H9 (cell line): ENCODE measurements at regions not wholly inside any gene's neighbourhood (a gene's known extent, or its start where the extent isn't known, plus 50 kb on each side); places are given as distances from the start of the nearest gene placed in this dataset.

Experiments
- DNase-seq: peaks from one replicate; pipeline ENCODE4 v3.0.0-alpha.2; 2017
- H2AFZ ChIP-seq: one replicate; pipeline ENCODE4 v1.6.1; 2013; ENCODE audit warnings: mild to moderate bottlenecking, low read length, control low read depth, moderate library complexity
- H2AK5ac ChIP-seq: 2 replicates; pipeline ENCODE4 v1.6.1; 2013; ENCODE audit warnings: low read length, control low read depth, mixed read lengths; ENCODE audit not compliant: insufficient read length
- H2BK120ac ChIP-seq: one replicate; pipeline ENCODE4 v1.6.1; 2013; ENCODE audit warnings: low read depth, mild to moderate bottlenecking, low read length, control low read depth, inconsistent platforms; ENCODE audit not compliant: poor library complexity, severe bottlenecking
- H2BK12ac ChIP-seq: 2 replicates; pipeline ENCODE4 v1.6.1; 2013; ENCODE audit warnings: low read length, control low read depth, mixed read lengths, low read depth; ENCODE audit not compliant: insufficient read length
- H2BK15ac ChIP-seq: 2 replicates; pipeline ENCODE4 v1.6.1; 2013; ENCODE audit warnings: low read depth, low read length, control low read depth
- H2BK20ac ChIP-seq: one replicate; pipeline ENCODE4 v1.6.1; 2013; ENCODE audit warnings: low read depth, mild to moderate bottlenecking, low read length, control low read depth, inconsistent platforms; ENCODE audit not compliant: poor library complexity, severe bottlenecking
- H2BK5ac ChIP-seq: 2 replicates; pipeline ENCODE4 v1.6.1; 2013; ENCODE audit warnings: low read length, control low read depth, mixed read lengths; ENCODE audit not compliant: insufficient read length
- H3K14ac ChIP-seq: 2 replicates; pipeline ENCODE4 v1.6.1; 2013; ENCODE audit warnings: low read length, control low read depth; ENCODE audit not compliant: insufficient read depth
- H3K18ac ChIP-seq: 2 replicates; pipeline ENCODE4 v1.6.1; 2013; ENCODE audit warnings: low read depth, mild to moderate bottlenecking, mixed read lengths, low read length, control low read depth; ENCODE audit not compliant: insufficient read length
- H3K23ac ChIP-seq: 2 replicates; pipeline ENCODE4 v1.6.1; 2013; ENCODE audit warnings: low read length, control low read depth, mixed read lengths, low read depth; ENCODE audit not compliant: insufficient read length
- H3K23me2 ChIP-seq: 2 replicates; pipeline ENCODE4 v1.6.1; 2013; ENCODE audit warnings: low read depth, mild to moderate bottlenecking, mixed read lengths, low read length, control low read depth; ENCODE audit not compliant: insufficient read length, poor library complexity, severe bottlenecking
- H3K27ac ChIP-seq: 2 replicates; pipeline ENCODE4 v1.5.1; 2013; ENCODE audit warnings: low read length, control low read depth, mixed read lengths, low read depth; ENCODE audit not compliant: insufficient read length
- H3K27me3 ChIP-seq: 2 replicates; pipeline ENCODE4 v1.6.1; 2013; ENCODE audit warnings: low read length, control low read depth, inconsistent platforms; ENCODE audit not compliant: insufficient read depth
- H3K4ac ChIP-seq: 2 replicates; pipeline ENCODE4 v1.6.1; 2013; ENCODE audit warnings: low read depth, mild to moderate bottlenecking, control low read depth, inconsistent platforms, low read length, moderate library complexity
- H3K4me1 ChIP-seq: 2 replicates; pipeline ENCODE4 v1.6.1; 2013; ENCODE audit warnings: low read length, control low read depth, inconsistent platforms; ENCODE audit not compliant: insufficient read depth
- H3K4me2 ChIP-seq: 2 replicates; pipeline ENCODE4 v1.6.1; 2013; ENCODE audit warnings: low read length, control low read depth, mixed read lengths; ENCODE audit not compliant: insufficient read length, insufficient read depth
- H3K56ac ChIP-seq: 2 replicates; pipeline ENCODE4 v1.6.1; 2013; ENCODE audit warnings: low read depth, mild to moderate bottlenecking, mixed read lengths, low read length, control low read depth; ENCODE audit not compliant: insufficient read length
- H3K79me1 ChIP-seq: 2 replicates; pipeline ENCODE4 v1.6.1; 2013; ENCODE audit warnings: low read depth, mild to moderate bottlenecking, moderate library complexity, low read length, control low read depth, inconsistent platforms; ENCODE audit not compliant: insufficient read depth, poor library complexity, severe bottlenecking
- H3K79me2 ChIP-seq: 2 replicates; pipeline ENCODE4 v1.6.1; 2013; ENCODE audit warnings: low read length, control low read depth, inconsistent platforms; ENCODE audit not compliant: insufficient read depth
- H3K9ac ChIP-seq: 2 replicates; pipeline ENCODE4 v1.6.1; 2013; ENCODE audit warnings: low read length, control low read depth, mixed read lengths; ENCODE audit not compliant: insufficient read length; ENCODE audit errors: extremely low read depth
- H3K9me3 ChIP-seq: one replicate; pipeline ENCODE4 v1.6.1; 2013; ENCODE audit warnings: low read depth, low read length, inconsistent platforms; ENCODE audit not compliant: control insufficient read depth
- H3T11ph ChIP-seq: one replicate; pipeline ENCODE4 v1.6.1; 2013; ENCODE audit warnings: mild to moderate bottlenecking, low read length, control low read depth, inconsistent platforms
- H4K20me1 ChIP-seq: one replicate; pipeline ENCODE4 v1.6.1; 2013; ENCODE audit not compliant: control insufficient read depth, insufficient read length, insufficient read depth
- H4K5ac ChIP-seq: 2 replicates; pipeline ENCODE4 v1.6.1; 2013; ENCODE audit warnings: low read depth, mild to moderate bottlenecking, mixed read lengths, low read length, control low read depth; ENCODE audit not compliant: insufficient read length
- H4K8ac ChIP-seq: replicated peaks from 2 replicates; pipeline ENCODE4 v1.6.1; 2013; ENCODE audit warnings: low read length, control low read depth, mixed read lengths, low read depth; ENCODE audit not compliant: insufficient read length
- H4K91ac ChIP-seq: 2 replicates; pipeline ENCODE4 v1.6.1; 2013; ENCODE audit warnings: low read depth, mild to moderate bottlenecking, moderate library complexity, mixed read lengths, low read length, control low read depth; ENCODE audit not compliant: insufficient read length
- H3K27ac Mint-ChIP-seq, 3 experiments: 2 replicates in 2 of 3; 3 replicates in 1 of 3; pipeline ENCODE4 v1.8.0; 2020 to 2021; ENCODE audit warnings: mixed read lengths in 3 of 3, mild to moderate bottlenecking in 1 of 3, moderate library complexity in 1 of 3
- H3K27me3 Mint-ChIP-seq: 2 replicates; pipeline ENCODE4 v1.8.0; 2021; ENCODE audit warnings: low read depth, mild to moderate bottlenecking, moderate library complexity, mixed read lengths
- H3K36me3 Mint-ChIP-seq, 3 experiments: 2 replicates in 2 of 3; 3 replicates in 1 of 3; pipeline ENCODE4 v1.8.0; 2020 to 2021; ENCODE audit warnings: low read depth in 3 of 3, mixed read lengths in 3 of 3; ENCODE audit not compliant: insufficient read depth in 1 of 3
- H3K4me1 Mint-ChIP-seq, 2 experiments: 2 replicates each; pipeline ENCODE4 v1.8.0; 2020; ENCODE audit warnings: mixed read lengths in 2 of 2
- H3K4me3 Mint-ChIP-seq, 2 experiments: 2 replicates in 1 of 2; 3 replicates in 1 of 2; pipeline ENCODE4 v1.8.0; 2020 to 2021; ENCODE audit warnings: mild to moderate bottlenecking in 2 of 2, mixed read lengths in 2 of 2, moderate library complexity in 1 of 2
- H3K9me3 Mint-ChIP-seq, 2 experiments: 2 replicates in 1 of 2; 3 replicates in 1 of 2; pipeline ENCODE4 v1.8.0; 2020; ENCODE audit warnings: mild to moderate bottlenecking in 2 of 2, mixed read lengths in 2 of 2, moderate library complexity in 1 of 2
- WGBS: extraction: QIAGEN DNeasy Blood & Tissue Kit; methylation state at CpG from one replicate; pipeline ENCODE4 v1.1.7; 2013; ENCODE audit warnings: missing lambda C conversion rate, low lambda C conversion rate, mixed read lengths; ENCODE audit not compliant: insufficient read length; ENCODE audit errors: extremely low coverage; 5-methylcytosine and 5-hydroxymethylcytosine counted together
- TF ChIP-seq, protein P1 (sequence below): fragments of 200-600 bp; sonication (generic); conservative IDR thresholded peaks from 3 replicates; pipeline ENCODE4 v1.8.0; 2021; ENCODE audit warnings: antibody characterized with exemption, mild to moderate bottlenecking

DNA sequence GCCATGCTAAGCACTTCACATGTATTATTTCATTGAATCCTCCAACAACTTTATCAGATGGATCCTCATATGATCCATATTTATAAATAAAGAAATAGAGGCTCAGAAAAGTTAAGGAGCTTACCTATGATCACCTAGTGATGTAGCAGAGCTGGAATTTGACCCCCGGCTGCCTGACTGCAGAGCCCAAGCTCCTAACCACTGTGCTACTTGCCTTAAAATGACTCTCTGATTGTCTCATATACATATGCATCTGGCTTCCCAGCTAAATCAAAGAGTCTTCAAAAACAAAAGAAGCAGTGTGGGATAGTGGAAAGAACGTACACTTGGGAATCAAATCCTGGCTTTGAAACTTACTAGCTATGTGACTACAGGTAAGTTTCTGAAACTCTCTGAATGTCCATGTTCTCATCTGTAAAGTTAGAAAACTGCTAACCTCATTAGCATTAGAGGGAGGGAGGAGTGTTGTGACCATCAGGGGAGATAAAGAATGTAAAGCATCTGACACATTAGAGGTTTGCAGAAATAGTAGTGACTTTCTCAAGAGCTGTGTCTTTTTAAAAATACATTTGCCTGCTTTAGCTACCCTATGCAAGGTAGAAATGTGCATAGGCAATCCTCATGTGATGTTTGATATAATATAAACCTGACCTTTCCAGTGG lies 67.2 kb upstream of the BARHL2 start:
- Histone ChIP-seq H3K9me3 (no peaks in the 10 kb centered on the region), H3K79me1 (no peaks in the 10 kb centered on the region), H3K9ac (no peak overlapping the region), H3K23ac (no peak overlapping the region), H2AK5ac (no peak overlapping the region), H2BK20ac (no peak overlapping the region), H3K56ac (no peak overlapping the region), H4K20me1 (no peaks in the 10 kb centered on the region), H3K27me3 (no peaks in the 10 kb centered on the region), H4K5ac (no peak overlapping the region), H2AFZ (no peak overlapping the region), H4K91ac (no peak overlapping the region), H3K4ac (no peak overlapping the region), H2BK120ac (no peak overlapping the region), H3K23me2 (no peaks in the 10 kb centered on the region), H3K14ac (no peak overlapping the region), H3K4me2 (no peak overlapping the region), H4K8ac (no peak overlapping the region), H2BK5ac (no peak overlapping the region), H3T11ph (no peak overlapping the region), H3K27ac (no peak overlapping the region), H3K18ac (no peak overlapping the region), H2BK15ac (no peak overlapping the region), H3K79me2 (no peaks in the 10 kb centered on the region), H2BK12ac (no peak overlapping the region), H3K4me1 (no peaks in the 10 kb centered on the region)
- TF ChIP-seq, protein P1, sequence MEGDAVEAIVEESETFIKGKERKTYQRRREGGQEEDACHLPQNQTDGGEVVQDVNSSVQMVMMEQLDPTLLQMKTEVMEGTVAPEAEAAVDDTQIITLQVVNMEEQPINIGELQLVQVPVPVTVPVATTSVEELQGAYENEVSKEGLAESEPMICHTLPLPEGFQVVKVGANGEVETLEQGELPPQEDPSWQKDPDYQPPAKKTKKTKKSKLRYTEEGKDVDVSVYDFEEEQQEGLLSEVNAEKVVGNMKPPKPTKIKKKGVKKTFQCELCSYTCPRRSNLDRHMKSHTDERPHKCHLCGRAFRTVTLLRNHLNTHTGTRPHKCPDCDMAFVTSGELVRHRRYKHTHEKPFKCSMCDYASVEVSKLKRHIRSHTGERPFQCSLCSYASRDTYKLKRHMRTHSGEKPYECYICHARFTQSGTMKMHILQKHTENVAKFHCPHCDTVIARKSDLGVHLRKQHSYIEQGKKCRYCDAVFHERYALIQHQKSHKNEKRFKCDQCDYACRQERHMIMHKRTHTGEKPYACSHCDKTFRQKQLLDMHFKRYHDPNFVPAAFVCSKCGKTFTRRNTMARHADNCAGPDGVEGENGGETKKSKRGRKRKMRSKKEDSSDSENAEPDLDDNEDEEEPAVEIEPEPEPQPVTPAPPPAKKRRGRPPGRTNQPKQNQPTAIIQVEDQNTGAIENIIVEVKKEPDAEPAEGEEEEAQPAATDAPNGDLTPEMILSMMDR, result no peak
- Mint-ChIP-seq H3K36me3 (no peaks in the 10 kb centered on the region; a peak in 1 of 7 replicates), H3K27ac (no peak overlapping the region), H3K9me3 (peaks cover 0 to 2% of the 10 kb centered on the region in 2 experiments; a peak in 1 of 5 replicates), H3K27me3 (no peaks in the 10 kb centered on the region; the same call in 1 of the 2 replicates), H3K4me1 (peaks cover 7 to 8% of the 10 kb centered on the region in 2 experiments), H3K4me3 (no peak overlapping the region)
- WGBS, result no CpG with 5 or more reads among the region's 2 CpGs
- no peak for DNase-seq
